GM18499 (cell line): ENCODE measurements at regions not wholly inside any gene's neighbourhood (a gene's known extent, or its start where the extent isn't known, plus 50 kb on each side); places are given as distances from the start of the nearest gene placed in this dataset.

Experiments
- ATAC-seq: cut with Tn5 transposase; IDR thresholded peaks from one replicate; pipeline ENCODE4 v1.9.1; 2021; ENCODE audit warnings: moderate number of reproducible peaks; ENCODE audit not compliant: insufficient read depth, unreplicated experiment

- ATAC-seq = no peak
Observed at GRCh38 chr1:87599569-87599968, 270.9 kb downstream of the LMO4 start.

GRCh38 chr1:87600055-87600850 is 271.6 kb downstream of the LMO4 start:
- no peak for ATAC-seq

- ATAC-seq = no peak
Observed at GRCh38 chr1:87600854-87601253, 272.2 kb downstream of the LMO4 start.

GRCh38 chr1:87603626-87604025 is 274.9 kb downstream of the LMO4 start:
- ATAC-seq = no peak

- ATAC-seq = no peak
Observed at GRCh38 chr1:87612956-87613355, 284.3 kb downstream of the LMO4 start.

GRCh38 chr1:87615491-87615890 is 286.8 kb downstream of the LMO4 start:
- no peak for ATAC-seq

- no peak for ATAC-seq
Observed at GRCh38 chr1:87615901-87616300, 287.2 kb downstream of the LMO4 start.

GRCh38 chr1:87620807-87621206 is 292.1 kb downstream of the LMO4 start:
- ATAC-seq = no peak

GRCh38 chr1:87629673-87630072 is 301.0 kb downstream of the LMO4 start:
- no peak for ATAC-seq

- no peak for ATAC-seq
Observed at GRCh38 chr1:87632232-87632631, 303.6 kb downstream of the LMO4 start.

GRCh38 chr1:87636198-87636892 is 307.7 kb downstream of the LMO4 start:
- ATAC-seq = no peak

GRCh38 chr1:87638636-87639035 is 310.0 kb downstream of the LMO4 start:
- ATAC-seq = no peak

- no peak for ATAC-seq
Observed at GRCh38 chr1:87641996-87642395, 313.3 kb downstream of the LMO4 start.

- no peak for ATAC-seq
Observed at GRCh38 chr1:87642581-87643221, 314.0 kb downstream of the LMO4 start.

GRCh38 chr1:87644033-87644578 is 315.4 kb downstream of the LMO4 start:
- no peak for ATAC-seq

- ATAC-seq = no peak
Observed at GRCh38 chr1:87644579-87645190, 316.0 kb downstream of the LMO4 start.

GRCh38 chr1:87647430-87648177 is 318.9 kb downstream of the LMO4 start:
- no peak for ATAC-seq

GRCh38 chr1:87648323-87649119 is 319.8 kb downstream of the LMO4 start:
- ATAC-seq = no peak

GRCh38 chr1:87650306-87650705 is 321.6 kb downstream of the LMO4 start:
- ATAC-seq = no peak
